Activated T-cell treated with anti-CD3 and anti-CD28 coated beads for 24 hours (primary cell): ENCODE measurements at regions not wholly inside any gene's neighbourhood (a gene's known extent, or its start where the extent isn't known, plus 50 kb on each side); places are given as distances from the start of the nearest gene placed in this dataset.

Experiments used
- DNase-seq: peaks from one replicate; pipeline ENCODE4 v3.0.0-alpha.2; 2020; ENCODE audit warnings: low read depth

DNA sequence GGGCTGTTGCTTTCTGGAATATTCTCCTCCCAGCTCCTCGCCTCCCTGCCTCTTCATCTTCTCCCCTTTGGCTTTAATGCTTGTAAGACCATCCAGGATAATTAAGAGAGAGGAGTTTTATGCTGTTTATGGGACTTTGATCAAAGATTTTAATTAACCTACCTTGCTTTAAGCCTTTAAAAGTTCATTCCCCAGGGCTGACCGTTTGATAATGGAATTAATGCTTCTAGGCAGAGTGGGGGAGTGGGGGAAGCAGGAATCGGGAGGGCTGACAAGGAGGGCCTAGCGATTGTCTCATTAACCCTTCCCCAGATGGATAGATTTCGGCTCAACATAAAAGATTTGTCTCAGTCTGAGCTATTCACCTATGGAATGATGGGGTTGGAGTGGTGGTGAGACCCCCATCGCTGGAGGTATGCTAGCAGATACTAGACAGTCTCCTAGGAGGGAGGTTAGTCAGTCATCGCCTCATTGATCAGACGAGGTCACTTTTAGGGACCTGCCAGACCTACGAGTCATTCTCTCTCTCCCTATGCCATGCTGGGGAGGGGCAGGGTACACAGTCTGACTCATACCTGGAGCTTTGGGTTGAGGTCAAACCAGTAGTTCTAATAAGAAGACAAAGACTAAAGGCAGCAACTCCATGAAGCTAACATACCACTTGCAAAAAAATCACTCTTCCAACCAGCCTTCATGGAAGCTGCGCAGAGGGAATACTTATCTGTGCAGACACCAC is 236.6 kb upstream of the NLRP1 start:
- DNase-seq, result no peak

DNA sequence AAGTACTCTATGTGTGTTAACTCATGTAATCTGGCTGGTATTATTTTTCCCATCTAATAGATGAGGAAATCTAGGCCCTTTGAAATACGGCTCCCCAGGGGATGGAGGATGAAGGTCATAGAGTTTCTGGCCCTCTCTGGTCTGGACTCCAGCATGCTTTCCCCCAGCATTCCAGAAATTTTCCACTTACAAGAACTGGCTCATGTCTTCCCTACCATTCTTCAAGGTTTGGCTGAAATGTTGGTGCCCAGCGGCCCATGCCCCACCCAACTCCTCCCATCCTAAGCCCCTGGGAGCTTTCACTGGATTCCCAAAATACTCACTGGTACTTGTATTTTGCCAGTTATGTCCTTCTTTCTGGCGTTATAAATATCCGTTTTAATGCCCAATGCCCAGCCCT is 237.5 kb upstream of the NLRP1 start:
- no peak for DNase-seq

DNA sequence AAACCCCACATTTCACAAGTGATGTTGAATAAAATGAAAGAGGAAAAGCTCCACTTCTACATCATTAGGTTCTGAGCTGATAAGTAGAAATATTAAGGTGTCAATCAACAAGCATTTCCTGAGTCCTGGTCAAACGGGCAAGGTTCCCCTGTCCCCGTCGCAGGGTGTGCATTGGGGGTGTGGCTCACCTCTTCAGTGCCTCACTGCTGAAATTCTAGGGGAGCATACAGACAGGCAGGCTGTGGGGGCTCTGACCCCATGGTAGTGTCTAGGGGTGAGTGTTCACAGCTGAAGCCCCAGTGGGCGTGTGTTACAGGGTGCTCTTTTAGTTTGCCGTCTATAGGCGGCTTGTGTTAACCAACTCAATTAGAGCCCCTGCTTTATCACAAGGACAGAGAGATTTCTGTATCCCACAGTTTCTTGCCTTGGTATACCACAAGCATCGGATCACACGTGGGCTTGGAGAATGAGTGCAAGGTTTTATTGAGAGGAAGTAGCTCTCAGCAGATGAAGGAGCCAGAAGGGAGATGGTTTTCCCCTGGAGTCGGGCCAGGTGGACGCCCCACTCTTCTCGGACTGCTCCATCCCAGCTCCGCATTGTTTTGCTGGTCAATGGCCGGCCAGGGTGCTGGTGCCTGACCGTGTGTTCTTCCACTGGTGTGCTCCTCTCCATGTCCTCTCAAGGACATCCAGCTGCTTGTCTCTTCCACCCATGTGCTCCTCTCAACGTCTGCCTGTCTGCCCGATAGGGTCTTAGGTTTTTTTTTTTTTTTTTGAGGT is 238.2 kb upstream of the NLRP1 start:
- DNase-seq, result no peak

DNA sequence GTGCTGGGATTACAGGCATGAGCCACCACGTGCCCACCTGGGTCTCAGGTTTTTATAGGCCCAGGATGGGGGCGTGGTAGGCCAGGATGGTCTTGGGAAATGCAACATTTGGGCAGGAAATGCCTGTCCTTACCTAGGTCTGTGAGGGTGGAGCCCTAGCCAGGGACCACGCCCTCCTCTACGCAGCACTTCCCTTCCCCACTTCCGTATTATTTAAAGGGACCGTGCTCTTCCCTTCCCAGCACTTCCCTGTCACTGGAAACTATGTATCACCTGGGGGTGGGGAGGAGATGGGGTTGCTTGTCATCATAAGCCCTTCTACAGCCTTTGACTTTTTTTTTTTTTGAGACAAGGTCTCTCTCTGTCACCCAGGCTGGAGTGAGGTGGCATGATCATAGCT is 238.9 kb upstream of the NLRP1 start:
- DNase-seq, result no peak

DNA sequence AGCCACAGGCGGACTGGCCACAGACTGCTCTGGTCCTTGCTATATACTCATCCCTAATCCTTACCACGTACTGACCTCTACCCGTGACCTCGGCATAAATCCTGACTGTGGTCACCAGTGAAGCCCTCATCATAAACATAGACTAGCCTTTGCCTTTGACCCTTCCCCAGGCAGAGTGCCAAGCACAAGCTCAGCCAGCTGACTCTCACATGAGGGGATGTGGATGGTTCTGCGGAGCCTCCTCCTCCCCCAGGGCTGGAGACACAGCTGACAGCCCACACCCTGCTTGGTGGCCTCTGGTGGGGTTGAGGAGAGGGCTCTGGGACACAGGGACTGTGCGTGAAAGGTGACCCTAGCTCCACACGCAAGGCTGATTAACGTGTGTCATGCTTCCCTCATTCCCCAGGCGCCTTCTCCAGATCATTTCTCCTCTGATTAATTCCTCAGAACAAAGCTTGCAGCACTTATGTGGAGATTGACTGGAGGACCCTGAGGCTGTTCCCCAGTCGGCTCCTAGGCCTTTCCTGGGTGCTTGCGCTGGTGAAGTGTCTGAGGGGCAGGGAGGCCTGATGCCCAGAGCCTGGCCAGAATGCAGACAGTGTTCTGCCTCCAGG is 241.5 kb upstream of the NLRP1 start:
- DNase-seq, result no peak

DNA sequence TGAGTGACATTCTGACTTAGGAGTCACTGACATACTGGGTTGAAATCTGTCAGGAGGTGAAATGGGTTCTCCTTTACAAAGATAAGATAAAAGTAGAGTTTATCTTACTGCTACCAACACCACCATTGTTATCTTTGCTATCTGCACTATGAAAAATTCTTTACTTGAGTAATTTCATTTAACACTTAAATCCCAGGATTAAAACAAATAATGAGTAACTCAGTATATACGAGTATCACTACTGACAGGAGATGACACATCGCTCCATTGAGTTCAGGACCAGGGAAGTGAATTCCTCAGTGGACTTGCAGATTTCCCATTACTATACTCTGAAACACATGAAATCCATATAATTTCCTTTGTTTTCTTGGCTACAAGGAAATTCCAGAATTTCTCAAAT is 242.1 kb upstream of the NLRP1 start:
- DNase-seq, result no peak

DNA sequence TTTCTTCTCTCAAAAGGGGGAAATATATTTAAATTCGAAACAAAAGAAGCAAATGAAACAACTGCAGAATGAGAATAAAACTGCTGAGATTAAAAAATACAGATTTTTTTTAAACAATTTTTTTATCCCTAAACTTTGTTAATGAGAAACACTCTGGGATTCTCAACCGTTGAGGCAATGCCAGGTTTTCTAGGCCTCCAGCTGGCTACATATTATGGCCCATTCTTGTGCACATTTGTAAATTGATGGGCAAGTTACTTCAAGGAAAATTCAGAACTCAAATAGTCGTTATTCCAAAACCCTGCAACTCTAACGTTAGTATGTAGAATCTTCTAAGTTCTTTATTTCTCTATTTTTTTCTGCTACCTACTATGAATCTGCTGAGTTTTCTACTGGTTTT is 239.3 kb upstream of the WSCD1 start:
- DNase-seq, result no peak

DNA sequence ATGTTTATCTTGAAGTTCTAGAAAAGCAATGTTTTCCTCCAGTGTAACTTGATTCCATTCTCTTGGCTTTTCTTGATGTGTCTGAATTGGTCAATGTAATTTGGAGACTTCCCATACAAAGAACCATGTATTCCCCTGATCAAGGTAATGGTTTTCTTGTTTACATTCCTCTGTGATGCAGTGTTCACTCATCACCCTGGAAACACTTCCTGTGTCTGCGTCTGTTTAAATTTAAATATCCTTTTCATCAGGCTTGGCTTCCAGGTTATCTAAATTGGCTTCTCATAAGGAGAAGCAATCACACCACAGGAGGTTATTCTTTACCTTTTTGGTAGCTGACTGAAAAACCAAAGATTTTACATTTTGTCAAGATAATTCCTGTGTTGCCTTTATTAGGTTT is 237.3 kb upstream of the WSCD1 start:
- DNase-seq, result no peak

DNA sequence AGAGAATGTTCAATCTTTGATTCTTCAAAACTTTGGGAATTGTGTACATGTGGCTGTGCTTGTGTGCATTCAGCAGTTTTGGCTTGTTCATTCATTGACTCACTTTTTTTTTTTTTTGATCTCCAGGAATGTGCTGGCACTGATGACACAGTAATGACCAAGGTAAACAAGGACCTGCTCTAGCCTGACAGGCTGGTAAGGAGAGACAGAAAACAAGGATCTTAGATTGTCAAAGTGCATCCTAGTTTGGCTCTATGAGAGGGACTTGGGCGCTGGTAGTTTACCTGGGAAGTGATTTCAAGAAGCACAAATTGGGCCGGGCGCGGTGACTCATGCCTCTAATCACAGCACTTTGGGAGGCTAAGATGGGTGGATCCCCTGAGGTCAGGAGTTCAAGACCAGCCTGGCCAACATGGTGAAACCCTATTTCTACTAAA is 233.1 kb upstream of the WSCD1 start:
- no peak for DNase-seq

DNA sequence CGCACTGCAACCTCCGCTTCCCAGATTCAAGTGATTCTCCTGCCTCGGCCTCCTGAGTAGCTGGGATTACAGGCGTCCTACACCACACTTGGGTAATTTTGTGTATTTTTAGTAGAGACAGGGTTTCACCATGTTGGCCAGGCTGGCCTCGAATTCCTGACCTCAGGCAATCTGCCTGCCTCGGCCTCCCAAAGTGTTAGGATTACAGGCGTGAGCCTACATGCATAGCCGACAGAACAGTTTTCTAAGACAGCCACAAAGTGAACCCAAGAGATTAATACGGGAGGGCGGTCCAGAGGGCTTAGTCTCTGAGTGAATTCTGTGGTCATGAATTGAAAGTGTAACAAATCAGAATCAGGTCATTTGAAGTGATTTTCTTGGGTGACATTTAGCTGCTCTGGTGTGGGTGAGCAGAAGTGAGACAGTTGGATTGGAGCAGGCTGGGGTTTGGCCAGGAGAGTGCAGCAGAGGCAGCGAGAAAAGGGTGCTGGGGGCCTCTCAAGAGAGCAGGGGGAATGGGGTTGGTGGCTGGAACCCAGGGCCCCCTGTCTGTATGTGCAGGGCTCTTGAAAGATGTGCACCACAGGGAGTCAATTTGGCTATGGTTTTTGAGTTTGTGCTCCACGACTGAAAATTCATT is 231.4 kb upstream of the WSCD1 start:
- DNase-seq, result no peak

DNA sequence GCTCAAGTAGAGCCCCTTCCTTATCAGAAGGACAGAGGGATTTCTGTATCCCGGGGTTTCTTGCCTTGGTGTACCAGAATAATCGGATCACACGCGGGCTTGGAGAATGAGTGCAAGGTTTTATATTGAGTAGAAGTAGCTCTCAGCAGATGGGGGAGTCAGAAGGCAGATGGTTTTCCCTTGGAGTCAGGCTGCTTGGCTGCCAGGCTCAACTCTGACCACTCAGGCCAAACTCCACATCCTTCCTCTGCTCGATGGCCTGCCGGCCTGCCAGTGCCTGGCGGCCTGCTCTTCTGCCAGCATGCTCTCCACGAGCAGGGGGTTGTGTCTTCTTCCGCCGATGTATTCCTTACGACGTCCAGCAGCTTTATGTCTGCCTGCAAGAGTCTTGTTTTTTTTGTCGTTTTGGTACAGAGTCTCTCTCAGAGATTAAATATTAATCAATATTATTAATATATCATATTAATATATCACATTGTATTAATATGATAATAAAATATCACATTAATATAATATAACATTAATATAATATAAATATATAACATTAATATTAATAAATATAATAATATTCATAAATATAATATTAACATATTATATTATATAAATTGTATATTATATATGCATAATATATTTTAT is 229.2 kb upstream of the WSCD1 start:
- no peak for DNase-seq

DNA sequence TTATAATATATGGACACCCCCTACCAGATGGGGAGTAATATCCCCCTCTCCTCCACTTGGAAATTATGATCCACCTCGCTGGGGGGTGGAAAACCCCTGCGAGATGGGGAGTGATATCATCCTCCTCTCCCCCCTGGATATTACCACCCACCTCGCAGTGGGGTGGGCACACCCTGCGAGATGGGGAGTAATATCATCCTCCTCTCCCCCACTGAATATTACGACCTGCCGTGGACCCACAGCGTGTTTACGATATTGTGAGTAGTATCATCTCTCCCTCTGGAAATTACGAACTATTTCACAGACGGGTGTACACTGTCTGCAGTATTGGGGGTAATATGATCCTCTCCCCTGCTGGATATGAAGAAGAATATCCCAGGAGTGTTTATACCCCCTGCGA is 228.3 kb upstream of the WSCD1 start:
- no peak for DNase-seq

DNA sequence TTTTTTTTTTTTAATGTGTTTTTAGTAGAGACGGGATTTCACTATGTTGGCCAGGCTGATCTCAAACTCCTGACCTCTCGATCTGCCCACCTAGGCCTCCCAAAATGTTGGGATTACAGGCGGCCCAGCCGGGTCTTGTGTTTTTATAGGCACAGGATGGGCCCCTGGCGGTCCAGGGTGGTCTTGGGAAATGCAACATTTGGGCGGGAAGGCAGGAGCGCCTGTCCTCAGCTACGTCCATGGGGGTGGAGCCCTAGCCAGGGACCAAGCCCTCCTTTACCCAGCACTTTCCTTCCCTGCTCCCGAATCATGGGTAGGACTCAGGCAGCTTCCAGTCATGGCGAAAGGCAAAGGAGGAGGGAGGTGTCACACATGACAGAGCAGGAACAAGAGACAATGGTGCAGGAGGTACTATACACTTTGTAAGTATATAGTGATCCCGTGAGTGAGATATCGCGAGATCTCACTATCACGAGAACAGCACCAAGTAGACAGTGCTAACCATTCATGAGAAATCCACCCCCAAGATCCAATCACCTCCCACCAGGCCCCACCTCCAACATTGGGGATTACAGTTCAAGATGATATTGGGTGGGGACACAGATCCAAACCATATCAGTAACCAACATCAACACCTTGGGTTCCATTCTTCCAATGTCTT is 226.7 kb upstream of the WSCD1 start:
- DNase-seq, result no peak

DNA sequence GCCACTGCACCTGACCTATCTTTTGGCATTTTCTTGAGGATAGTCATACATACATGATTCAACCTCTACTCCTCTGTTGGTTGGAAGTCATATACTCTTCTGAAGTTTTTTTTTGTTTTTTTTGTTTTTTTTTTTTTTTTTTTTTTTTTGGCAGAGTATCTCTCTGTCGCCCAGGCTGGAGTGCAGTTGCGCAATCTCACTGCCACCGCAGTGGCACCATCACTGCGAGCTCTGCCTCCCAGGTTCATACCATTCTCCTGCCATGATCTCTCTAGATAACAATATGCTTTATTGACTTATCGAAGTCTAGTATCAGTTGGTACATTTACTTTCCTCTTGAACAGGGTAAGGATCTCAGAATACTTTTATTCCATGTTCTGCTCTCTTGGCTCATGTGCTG is 224.2 kb upstream of the WSCD1 start:
- no peak for DNase-seq

DNA sequence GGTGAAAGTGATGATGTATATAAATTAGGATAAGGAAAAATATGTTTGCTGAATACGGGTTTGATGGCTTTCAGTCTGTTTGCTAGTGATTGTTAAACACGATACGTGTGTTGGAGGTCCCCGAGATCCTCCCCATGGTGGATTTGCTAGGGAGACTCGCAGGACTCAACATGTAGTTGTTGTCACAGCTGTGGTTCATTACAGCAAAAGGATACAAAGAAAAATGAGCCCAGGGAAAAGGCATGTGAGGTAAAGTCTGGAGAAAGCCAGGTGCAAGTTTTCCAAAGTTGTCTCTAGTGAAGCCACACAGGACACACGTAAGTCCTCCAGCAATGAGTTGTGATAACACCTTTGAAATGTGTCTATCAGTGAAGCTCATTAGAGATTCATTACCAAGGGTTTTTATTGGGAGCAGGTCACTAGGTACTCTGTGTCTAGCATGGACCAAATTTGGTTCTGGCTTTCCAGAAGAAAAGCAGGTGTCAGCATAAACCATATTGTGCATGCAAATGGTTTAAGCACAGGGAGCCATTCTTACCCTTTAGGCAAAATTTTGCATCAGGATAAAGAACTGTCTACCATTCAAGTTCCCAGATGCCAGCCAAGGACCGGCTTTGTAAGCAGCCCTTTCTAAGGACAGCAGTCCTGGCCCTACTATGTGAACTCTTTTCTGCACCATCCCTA is 215.2 kb upstream of the WSCD1 start:
- DNase-seq, result no peak

DNA sequence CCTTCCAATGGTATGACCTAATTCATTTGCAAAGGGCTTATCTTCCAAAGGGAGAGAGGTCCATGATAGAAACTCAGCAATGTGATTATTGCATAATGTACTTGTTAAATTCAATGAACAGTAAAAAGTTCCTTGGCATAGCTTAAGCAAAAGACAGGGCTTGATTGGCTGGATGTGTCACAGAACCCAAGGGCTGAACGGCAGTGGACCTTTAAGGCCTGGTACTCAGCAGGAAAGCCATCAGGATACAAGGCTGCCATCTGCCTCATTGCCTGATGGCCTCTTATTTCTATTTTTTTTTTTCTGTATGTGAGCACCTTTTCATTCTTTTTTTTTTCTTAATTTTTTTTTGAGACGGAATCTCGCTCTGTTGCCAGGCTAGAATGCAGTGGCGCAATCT is 208.9 kb upstream of the WSCD1 start:
- DNase-seq, result no peak

DNA sequence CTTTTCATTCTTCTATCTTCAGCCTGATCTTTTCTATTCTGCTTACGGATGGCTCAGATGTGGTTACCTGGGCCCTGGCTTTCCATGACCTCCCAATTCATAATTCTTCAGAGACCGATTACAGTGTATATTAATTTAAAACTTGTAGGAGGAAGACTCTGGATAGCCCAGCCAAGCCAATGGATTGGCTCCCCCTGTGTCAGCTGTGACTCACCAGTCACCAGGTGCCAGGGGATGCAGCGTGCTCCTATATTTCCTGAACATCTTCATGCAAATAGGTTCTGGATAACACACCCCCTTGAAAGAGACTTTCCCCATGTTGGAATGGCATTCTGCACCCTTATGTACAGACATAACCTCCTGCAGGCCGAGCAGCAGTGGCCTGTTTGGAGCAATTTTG is 208.3 kb upstream of the WSCD1 start:
- DNase-seq, result no peak

DNA sequence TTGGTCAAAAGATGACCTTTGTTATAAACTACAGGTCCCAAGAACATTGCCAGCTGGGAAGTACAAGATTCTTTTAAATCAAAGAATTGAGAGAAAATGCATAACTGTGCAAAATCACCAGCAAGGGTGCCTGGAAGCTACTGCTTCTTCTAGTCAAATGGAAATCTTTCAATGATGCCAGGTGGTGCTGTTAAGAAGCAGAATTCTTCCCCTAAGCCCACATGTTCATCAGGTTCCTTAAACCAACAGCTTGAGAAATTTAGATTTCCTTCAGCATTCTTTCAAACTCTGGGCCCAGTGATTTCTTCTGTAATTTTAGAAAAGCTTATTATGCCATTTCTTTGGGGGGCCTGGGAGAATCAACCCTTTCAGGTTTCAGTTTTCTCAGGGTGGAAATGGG is 207.8 kb upstream of the WSCD1 start:
- no peak for DNase-seq

DNA sequence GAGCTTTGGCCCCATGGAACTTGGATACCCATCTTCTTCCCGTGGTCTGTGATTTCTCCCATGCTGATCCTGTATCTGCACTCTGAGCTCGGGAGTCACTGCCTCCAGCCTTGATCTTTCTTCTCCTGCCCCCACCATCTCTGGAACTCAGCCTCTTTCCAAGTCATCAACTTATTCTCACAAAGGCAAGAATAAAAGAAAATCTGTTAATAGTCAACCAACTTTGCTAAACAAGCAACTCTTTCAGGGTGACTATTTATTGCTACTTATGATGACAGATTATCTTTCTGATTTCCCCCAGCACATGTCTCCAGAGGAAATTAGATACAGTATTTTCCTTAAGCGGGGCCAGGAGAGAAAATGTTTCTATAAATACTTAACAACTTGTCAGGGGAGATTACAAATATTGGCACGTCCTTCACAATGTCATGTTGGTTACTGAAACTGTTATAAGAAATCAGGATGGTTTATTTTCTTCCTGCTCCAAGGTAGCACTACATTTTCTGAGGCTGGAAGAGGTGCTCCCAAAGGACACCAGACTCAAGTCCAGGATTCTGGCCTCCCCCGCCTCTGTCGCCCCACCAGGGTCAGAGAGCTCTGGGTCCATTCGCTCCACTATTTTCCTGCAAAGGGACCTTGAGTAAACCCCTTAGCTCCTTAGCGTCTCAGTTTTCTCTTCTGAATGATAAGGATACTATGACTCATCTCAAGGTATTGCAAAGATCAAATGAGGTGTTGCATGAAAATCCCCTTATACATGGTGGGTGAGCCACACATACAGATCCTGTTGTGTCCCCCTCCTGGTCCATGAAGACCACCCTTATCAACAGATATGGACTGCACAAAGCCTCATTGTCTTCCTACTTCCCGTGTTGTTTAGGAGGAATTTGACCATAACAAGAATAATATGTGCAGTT is 205.2 kb upstream of the WSCD1 start:
- no peak for DNase-seq

DNA sequence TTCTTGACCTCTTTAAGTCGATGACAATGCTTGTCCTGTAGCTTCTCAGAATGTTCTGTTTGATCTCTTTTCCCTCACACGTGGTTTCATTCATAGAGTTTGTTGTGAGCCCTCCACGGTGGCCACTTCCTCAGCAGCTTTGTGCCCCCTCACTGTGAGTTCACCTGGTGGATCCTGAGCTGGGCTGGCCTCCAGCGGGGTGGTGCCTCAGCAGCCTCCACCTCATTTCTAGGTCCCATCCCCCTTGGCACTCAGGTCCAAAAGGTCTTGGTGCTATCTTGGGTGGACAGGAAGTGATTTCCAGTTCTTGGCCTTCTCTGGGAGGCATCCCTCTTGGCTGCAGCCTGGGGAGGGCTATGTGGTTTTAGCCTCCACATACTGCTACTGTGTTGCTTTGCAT is 203.2 kb upstream of the WSCD1 start:
- DNase-seq, result no peak
